ENCODE measurements at regions not wholly inside any gene's neighbourhood (a gene's known extent, or its start where the extent isn't known, plus 50 kb on each side); places are given as distances from the start of the nearest gene placed in this dataset.

- ATAC-seq (no peak), DNase-seq (ENCODE audit: low spot score in 2 of 2) (peak in 1 of 2 donors; percentile 23)
- Mint-ChIP-seq H3K4me3 (no peak overlapping the region), H3K4me1 (no peaks in the 10 kb centered on the region), H3K36me3 (no peaks in the 10 kb centered on the region), H3K27ac (no peak overlapping the region), H3K9me3 (no peaks in the 10 kb centered on the region)
Measured at GRCh38 chr1:29669158-29669871, 433.0 kb downstream of the PTPRU start.

GRCh38 chr1:29668551-29669157, 432.3 kb downstream of the PTPRU start:
- Mint-ChIP-seq H3K4me3 (no peak overlapping the region), H3K36me3 (no peaks in the 10 kb centered on the region), H3K27ac (no peak overlapping the region), H3K9me3 (no peaks in the 10 kb centered on the region), H3K4me1 (no peaks in the 10 kb centered on the region)
- DNase-seq (ENCODE audit: low spot score in 2 of 2) (no peak), ATAC-seq (no peak)

GRCh38 chr1:29667951-29668350, 431.6 kb downstream of the PTPRU start:
- Mint-ChIP-seq H3K4me3 (no peak overlapping the region), H3K9me3 (no peaks in the 10 kb centered on the region), H3K36me3 (no peaks in the 10 kb centered on the region), H3K4me1 (no peaks in the 10 kb centered on the region), H3K27ac (no peak overlapping the region)
- DNase-seq (ENCODE audit: low spot score in 2 of 2) (peak in 1 of 2 donors; percentile 10), ATAC-seq (no peak)

- ATAC-seq (no peak), DNase-seq (ENCODE audit: low spot score in 2 of 2) (no peak)
- H3K4me3 Mint-ChIP-seq, result no peak overlapping the region
- H3K36me3 Mint-ChIP-seq, result no peaks in the 10 kb centered on the region
- H3K4me1 Mint-ChIP-seq, result no peaks in the 10 kb centered on the region
- H3K27ac Mint-ChIP-seq, result no peak overlapping the region
- H3K9me3 Mint-ChIP-seq, result peaks cover 12% of the 10 kb centered on the region
Measured at GRCh38 chr1:29664711-29665110, 428.4 kb downstream of the PTPRU start.

- no peaks in the 10 kb centered on the region for H3K4me1 Mint-ChIP-seq
- no peak overlapping the region for H3K4me3 Mint-ChIP-seq
- H3K27ac Mint-ChIP-seq, result no peak overlapping the region
- no peaks in the 10 kb centered on the region for H3K36me3 Mint-ChIP-seq
- H3K9me3 Mint-ChIP-seq, result peaks cover 15% of the 10 kb centered on the region
- ATAC-seq, result no peak
- no peak for DNase-seq (ENCODE audit: low spot score in 2 of 2)
Measured at GRCh38 chr1:29658688-29659087, 422.4 kb downstream of the PTPRU start.

GRCh38 chr1:29657816-29658215, 421.5 kb downstream of the PTPRU start:
- DNase-seq (ENCODE audit: low spot score in 2 of 2) (no peak), ATAC-seq (no peak)
- H3K9me3 Mint-ChIP-seq, result peaks cover 15% of the 10 kb centered on the region
- no peak overlapping the region for H3K4me3 Mint-ChIP-seq
- H3K27ac Mint-ChIP-seq, result no peak overlapping the region
- no peaks in the 10 kb centered on the region for H3K36me3 Mint-ChIP-seq
- no peaks in the 10 kb centered on the region for H3K4me1 Mint-ChIP-seq

- Mint-ChIP-seq H3K27ac (no peak overlapping the region), H3K4me1 (no peaks in the 10 kb centered on the region), H3K9me3 (peaks cover 6% of the 10 kb centered on the region), H3K36me3 (no peaks in the 10 kb centered on the region), H3K4me3 (no peak overlapping the region)
- DNase-seq (ENCODE audit: low spot score in 2 of 2) (no peak), ATAC-seq (no peak)
Measured at GRCh38 chr1:29655945-29656850, 419.9 kb downstream of the PTPRU start.

- DNase-seq (ENCODE audit: low spot score in 2 of 2), result no peak
- H3K4me3 Mint-ChIP-seq, result no peak overlapping the region
- no peak overlapping the region for H3K27ac Mint-ChIP-seq
- peaks cover 3% of the 10 kb centered on the region for H3K9me3 Mint-ChIP-seq
- H3K36me3 Mint-ChIP-seq, result no peaks in the 10 kb centered on the region
- H3K4me1 Mint-ChIP-seq, result no peaks in the 10 kb centered on the region
- no peak for ATAC-seq
Measured at GRCh38 chr1:29655145-29655544, 418.8 kb downstream of the PTPRU start.

GRCh38 chr1:29653886-29654450, 417.6 kb downstream of the PTPRU start:
- Mint-ChIP-seq H3K27ac (no peak overlapping the region), H3K36me3 (no peaks in the 10 kb centered on the region), H3K9me3 (peaks cover 3% of the 10 kb centered on the region), H3K4me1 (no peaks in the 10 kb centered on the region), H3K4me3 (no peak overlapping the region)
- ATAC-seq, result no peak
- DNase-seq (ENCODE audit: low spot score in 2 of 2), result no peak

GRCh38 chr1:29653034-29653810, 416.9 kb downstream of the PTPRU start:
- H3K9me3 Mint-ChIP-seq, result peaks cover 2% of the 10 kb centered on the region
- no peaks in the 10 kb centered on the region for H3K36me3 Mint-ChIP-seq
- no peak for DNase-seq (ENCODE audit: low spot score in 2 of 2)

GRCh38 chr1:29651684-29652665, 415.7 kb downstream of the PTPRU start:
- Mint-ChIP-seq H3K9me3 (no peaks in the 10 kb centered on the region), H3K27ac (no peak overlapping the region), H3K36me3 (no peaks in the 10 kb centered on the region), H3K4me1 (no peaks in the 10 kb centered on the region), H3K4me3 (no peak overlapping the region)
- ATAC-seq, result no peak
- DNase-seq (ENCODE audit: low spot score in 2 of 2), result no peak

More at GRCh38 chr1:29653034-29653810, 416.9 kb downstream of the PTPRU start:
- no peaks in the 10 kb centered on the region for H3K4me1 Mint-ChIP-seq
- ATAC-seq, result no peak
- H3K4me3 Mint-ChIP-seq, result no peak overlapping the region
- no peak overlapping the region for H3K27ac Mint-ChIP-seq

GRCh38 chr1:29651246-29651645, 414.9 kb downstream of the PTPRU start:
- no peaks in the 10 kb centered on the region for H3K36me3 Mint-ChIP-seq
- no peaks in the 10 kb centered on the region for H3K4me1 Mint-ChIP-seq
- no peak overlapping the region for H3K27ac Mint-ChIP-seq
- DNase-seq (ENCODE audit: low spot score in 2 of 2), result no peak
- H3K9me3 Mint-ChIP-seq, result no peaks in the 10 kb centered on the region
- ATAC-seq, result no peak
- H3K4me3 Mint-ChIP-seq, result no peak overlapping the region

GRCh38 chr1:29650476-29650875, 414.2 kb downstream of the PTPRU start:
- H3K36me3 Mint-ChIP-seq, result no peaks in the 10 kb centered on the region
- DNase-seq (ENCODE audit: low spot score in 2 of 2) (no peak), ATAC-seq (no peak)
- no peak overlapping the region for H3K4me3 Mint-ChIP-seq
- H3K4me1 Mint-ChIP-seq, result no peaks in the 10 kb centered on the region
- H3K9me3 Mint-ChIP-seq, result no peaks in the 10 kb centered on the region
- no peak overlapping the region for H3K27ac Mint-ChIP-seq

GRCh38 chr1:29650041-29650400, 413.7 kb downstream of the PTPRU start:
- no peaks in the 10 kb centered on the region for H3K36me3 Mint-ChIP-seq
- DNase-seq (ENCODE audit: low spot score in 2 of 2) (no peak), ATAC-seq (no peak)
- H3K9me3 Mint-ChIP-seq, result no peaks in the 10 kb centered on the region
- no peak overlapping the region for H3K27ac Mint-ChIP-seq
- H3K4me3 Mint-ChIP-seq, result no peak overlapping the region
- no peaks in the 10 kb centered on the region for H3K4me1 Mint-ChIP-seq
